OCI-LY1 (cell line): ENCODE measurements at regions not wholly inside any gene's neighbourhood (a gene's known extent, or its start where the extent isn't known, plus 50 kb on each side); places are given as distances from the start of the nearest gene placed in this dataset.

ENCODE experiments used
- H2AFZ ChIP-seq: fragments of 200-600 bp; sonication (generic), shearing (Covaris generic); 2 replicates; pipeline ENCODE4 v1.6.0; 2014; ENCODE audit warnings: antibody characterized with exemption, mild to moderate bottlenecking, low read length
- H3F3A ChIP-seq: fragments of 200-600 bp; sonication (generic), shearing (Covaris generic); 2 replicates; pipeline ENCODE4 v1.6.0; 2014; ENCODE audit warnings: mild to moderate bottlenecking, antibody characterized with exemption, low read length, moderate library complexity; ENCODE audit not compliant: insufficient read depth
- H3K27ac ChIP-seq: fragments of 200-600 bp; sonication (generic); 2 replicates; pipeline ENCODE4 v1.5.1; 2014; ENCODE audit warnings: low read length, mixed run types, mild to moderate bottlenecking, low read depth; ENCODE audit not compliant: poor library complexity, severe bottlenecking
- H3K27me3 ChIP-seq: fragments of 200-600 bp; sonication (generic); 2 replicates; pipeline ENCODE4 v1.6.0; 2014; ENCODE audit warnings: antibody characterized with exemption, mild to moderate bottlenecking, low read length, moderate library complexity; ENCODE audit not compliant: insufficient read depth
- H3K36me3 ChIP-seq: fragments of 200-600 bp; sonication (generic); 2 replicates; pipeline ENCODE4 v1.6.1; 2014; ENCODE audit warnings: mild to moderate bottlenecking, antibody characterized with exemption, low read length, moderate library complexity, mixed read lengths; ENCODE audit not compliant: insufficient read depth
- H3K4me1 ChIP-seq: fragments of 200-600 bp; sonication (generic); 2 replicates; pipeline ENCODE4 v1.5.1; 2014; ENCODE audit warnings: mild to moderate bottlenecking, low read length, moderate library complexity; ENCODE audit not compliant: insufficient read depth, severe bottlenecking
- H3K4me2 ChIP-seq: fragments of 200-600 bp; sonication (generic), shearing (Covaris generic); 2 replicates; pipeline ENCODE4 v1.6.1; 2014; ENCODE audit warnings: low read length
- H3K4me3 ChIP-seq: fragments of 200-600 bp; sonication (generic); 2 replicates; pipeline ENCODE4 v1.5.1; 2014; ENCODE audit warnings: low read length, low read depth, mild to moderate bottlenecking, mixed read lengths; ENCODE audit not compliant: poor library complexity, severe bottlenecking
- H3K79me2 ChIP-seq: fragments of 200-600 bp; shearing (Covaris generic); 2 replicates; pipeline ENCODE4 v1.6.1; 2016; ENCODE audit warnings: mixed run types, low read length, mixed read lengths; ENCODE audit not compliant: insufficient read depth
- H3K9ac ChIP-seq: fragments of 200-600 bp; sonication (generic), shearing (Covaris generic); 2 replicates; pipeline ENCODE4 v1.6.1; 2014; ENCODE audit warnings: mild to moderate bottlenecking, low read length, mixed read lengths
- H3K9me2 ChIP-seq: fragments of 200-600 bp; sonication (generic), shearing (Covaris generic); 2 replicates; pipeline ENCODE4 v1.6.1; 2014; ENCODE audit warnings: low read depth, mild to moderate bottlenecking, low read length, mixed read lengths
- H3K9me3 ChIP-seq: fragments of 200-600 bp; shearing (Covaris generic); 2 replicates; pipeline ENCODE4 v1.6.1; 2014; ENCODE audit warnings: low read length, mixed read lengths
- H4K20me1 ChIP-seq: fragments of 200-600 bp; sonication (generic), shearing (Covaris generic); 2 replicates; pipeline ENCODE4 v1.6.0; 2016; ENCODE audit warnings: mild to moderate bottlenecking, low read length; ENCODE audit not compliant: insufficient read depth
- CTCF ChIP-seq: fragments of 200-600 bp; sonication (generic), shearing (Covaris generic); IDR thresholded peaks from 2 replicates; pipeline ENCODE4 v1.5.1; 2017; ENCODE audit warnings: mild to moderate bottlenecking, antibody characterized with exemption, low read length, moderate library complexity, mixed read lengths
- EZH2 ChIP-seq: fragments of 200-600 bp; sonication (generic), shearing (Covaris generic); IDR thresholded peaks from 2 replicates; pipeline ENCODE4 v1.8.0; 2017; ENCODE audit warnings: borderline replicate concordance, mixed run types, mild to moderate bottlenecking, antibody characterized with exemption, low read length, moderate library complexity, mixed read lengths

- no peak overlapping the region for H3K27ac ChIP-seq
- no peak overlapping the region for H3K4me3 ChIP-seq
- H4K20me1 ChIP-seq = no peaks in the 10 kb centered on the region
- no peak overlapping the region for H2AFZ ChIP-seq
- H3K79me2 ChIP-seq = no peaks in the 10 kb centered on the region
- H3K9me3 ChIP-seq = no peaks in the 10 kb centered on the region
- no peaks in the 10 kb centered on the region for H3K4me1 ChIP-seq
- no peaks in the 10 kb centered on the region for H3F3A ChIP-seq
- no peak overlapping the region for H3K4me2 ChIP-seq
- no peaks in the 10 kb centered on the region for H3K27me3 ChIP-seq
- H3K9me2 ChIP-seq = no peaks in the 10 kb centered on the region
- no peak overlapping the region for H3K9ac ChIP-seq
- H3K36me3 ChIP-seq = no peaks in the 10 kb centered on the region
- TF ChIP-seq CTCF (no peak), EZH2 (no peak)
Observed at GRCh38 chr3:59191651-59192050, 141.8 kb upstream of the CFAP20DC start.

DNA sequence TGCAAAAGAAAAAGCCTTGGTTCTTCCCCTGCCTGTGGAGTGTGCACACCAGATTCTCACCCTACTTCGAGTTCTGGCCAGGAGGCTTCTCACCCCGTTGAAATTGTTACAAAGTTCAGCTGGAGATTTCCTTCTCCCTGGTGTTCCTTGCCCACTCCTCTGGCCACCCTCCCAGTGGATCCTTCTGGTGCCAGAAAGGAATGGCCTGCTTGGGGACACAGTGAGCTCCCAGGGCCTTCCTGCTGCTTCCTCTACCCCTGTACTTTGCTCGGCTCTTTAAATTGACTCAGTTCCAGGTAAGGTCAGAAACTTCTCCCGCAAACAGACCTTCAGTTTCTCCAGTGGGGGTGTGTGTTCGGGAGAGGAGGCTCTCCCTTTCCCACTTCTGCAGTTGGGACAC lies 140.1 kb upstream of the CFAP20DC start:
- no peak overlapping the region for H3K9ac ChIP-seq
- no peaks in the 10 kb centered on the region for H3K27me3 ChIP-seq
- no peak overlapping the region for H3K27ac ChIP-seq
- H2AFZ ChIP-seq = no peak overlapping the region
- H3K4me2 ChIP-seq = no peak overlapping the region
- no peaks in the 10 kb centered on the region for H3F3A ChIP-seq
- no peaks in the 10 kb centered on the region for H3K36me3 ChIP-seq
- no peaks in the 10 kb centered on the region for H3K9me3 ChIP-seq
- H4K20me1 ChIP-seq = no peaks in the 10 kb centered on the region
- no peaks in the 10 kb centered on the region for H3K9me2 ChIP-seq
- TF ChIP-seq EZH2 = no peak
- TF ChIP-seq CTCF = no peak
- H3K79me2 ChIP-seq = no peaks in the 10 kb centered on the region
- H3K4me1 ChIP-seq = no peaks in the 10 kb centered on the region
- no peak overlapping the region for H3K4me3 ChIP-seq

DNA sequence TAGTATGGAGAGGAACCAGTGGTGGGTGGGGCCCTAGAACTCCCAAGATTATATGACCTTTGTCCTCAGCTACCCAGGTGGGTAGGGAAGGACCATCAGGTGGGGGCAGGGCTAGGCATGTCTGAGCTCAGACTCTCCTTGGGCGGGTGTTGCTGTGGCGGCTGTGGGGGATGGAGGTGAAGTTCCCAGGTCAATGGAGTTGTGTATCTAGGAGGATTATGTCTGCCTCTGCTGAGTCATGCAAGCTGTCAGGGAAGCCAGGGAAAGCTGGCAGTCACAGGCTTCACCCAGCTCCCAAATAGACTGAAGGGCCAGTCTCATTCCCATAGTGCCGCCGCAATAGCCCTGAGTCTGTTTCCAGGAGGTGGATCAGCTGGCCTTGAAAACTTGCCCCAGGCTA lies 139.7 kb upstream of the CFAP20DC start:
- H3K9ac ChIP-seq = no peak overlapping the region
- H3K9me3 ChIP-seq = no peaks in the 10 kb centered on the region
- H4K20me1 ChIP-seq = no peaks in the 10 kb centered on the region
- H3K4me2 ChIP-seq = no peak overlapping the region
- H3K4me3 ChIP-seq = no peak overlapping the region
- no peaks in the 10 kb centered on the region for H3K9me2 ChIP-seq
- H3F3A ChIP-seq = no peaks in the 10 kb centered on the region
- H3K27ac ChIP-seq = no peak overlapping the region
- H2AFZ ChIP-seq = no peak overlapping the region
- no peaks in the 10 kb centered on the region for H3K27me3 ChIP-seq
- no peaks in the 10 kb centered on the region for H3K4me1 ChIP-seq
- no peaks in the 10 kb centered on the region for H3K79me2 ChIP-seq
- TF ChIP-seq EZH2 (no peak), CTCF (no peak)
- H3K36me3 ChIP-seq = no peaks in the 10 kb centered on the region
